K562 (cell line): ENCODE measurements at regions not wholly inside any gene's neighbourhood (a gene's known extent, or its start where the extent isn't known, plus 50 kb on each side); places are given as distances from the start of the nearest gene placed in this dataset.

Source experiments
- ATAC-seq: fragments of 200-7000 bp; cut with Tn5 transposase; 3 replicates; pipeline ENCODE4 v1.9.1; 2020; ENCODE audit warnings: moderate library complexity
- BruUV-seq: library from RNA; stranded (reverse); fragments of 400-500 nt; replicated peaks from 2 replicates; lab custom pipeline; 2021; lab: Mats Ljungman, UMichigan
- CTCF ChIA-PET: fragments of 300-600 bp; formaldehyde crosslinking; extraction: SDS; loops from one replicate; lab custom pipeline; 2021; ENCODE audit warnings: low intra/inter-chr PET ratio; lab: Yijun Ruan, JAX
- POLR2A ChIA-PET: fragments of 300-600, 350-650 bp; sonication (Branson Sonifier 250); formaldehyde crosslinking; extraction: SDS; loops from one replicate; lab custom pipeline; 2021; ENCODE audit warnings: antibody characterized with exemption, inconsistent platforms; lab: Yijun Ruan, JAX
- DNase-seq, 4 experiments: peaks; one replicate each; pipeline versions ENCODE4 v3.0.0 to v3.0.0-alpha.2; 2011 to 2018; ENCODE audit warnings: low spot score in 3 of 4, mixed read lengths in 3 of 4; ENCODE audit errors: extremely low read depth in 1 of 4
- FAIRE-seq: peaks from 2 replicates; lab custom pipeline; 2011; peaks lifted over from hg19 to GRCh38; lab: Jason Lieb, UNC
- H2AFZ ChIP-seq: 2 replicates; pipeline ENCODE4 v1.6.0; 2011; ENCODE audit warnings: low read depth, low read length, control low read depth, inconsistent platforms
- H3K27ac ChIP-seq: fragments of 200-600 bp; 3 replicates; pipeline ENCODE4 v1.8.0; 2011; ENCODE audit warnings: low read depth, mild to moderate bottlenecking, control low read depth, inconsistent platforms, low read length, moderate library complexity, mixed read lengths; ENCODE audit errors: extremely low read depth
- H3K27me3 ChIP-seq, 2 experiments: fragments of 300-600 bp in 1 of 2; 2 replicates in 1 of 2; 3 replicates in 1 of 2; pipeline versions ENCODE4 v1.6.0 to v1.8.0; 2011; ENCODE audit warnings: inconsistent platforms in 2 of 2, low read length in 2 of 2, mild to moderate bottlenecking in 1 of 2, mixed read lengths in 1 of 2, moderate library complexity in 1 of 2; ENCODE audit not compliant: control insufficient read depth in 2 of 2, insufficient read depth in 2 of 2
- H3K36me3 ChIP-seq: fragments of 300-600 bp; 3 replicates; pipeline ENCODE4 v1.8.0; 2011; ENCODE audit warnings: mild to moderate bottlenecking, low read length, inconsistent platforms; ENCODE audit not compliant: control insufficient read depth, insufficient read depth
- H3K4me1 ChIP-seq, 2 experiments: fragments of 200-600 bp in 1 of 2; replicated peaks in 1 of 2; 2 replicates in 1 of 2; 3 replicates in 1 of 2; pipeline versions ENCODE4 v1.5.1 to v1.8.0; 2011; ENCODE audit warnings: inconsistent platforms in 2 of 2, low read length in 2 of 2, mild to moderate bottlenecking in 1 of 2, mixed read lengths in 1 of 2, moderate library complexity in 1 of 2; ENCODE audit not compliant: control insufficient read depth in 2 of 2, insufficient read depth in 2 of 2
- H3K4me2 ChIP-seq: 2 replicates; pipeline ENCODE4 v1.6.1; 2011; ENCODE audit warnings: low read length, control low read depth, inconsistent platforms, mixed read lengths; ENCODE audit not compliant: insufficient read depth
- H3K4me3 ChIP-seq: fragments of 200-600 bp; sonication (generic), shearing (Covaris generic); 2 replicates; pipeline ENCODE4 v1.5.1; 2016; ENCODE audit warnings: control low read depth, inconsistent platforms
- H3K79me2 ChIP-seq: fragments of 200-600 bp; 3 replicates; pipeline ENCODE4 v1.8.0; 2011; ENCODE audit warnings: low read length, inconsistent platforms; ENCODE audit not compliant: control insufficient read depth, insufficient read depth
- H3K9ac ChIP-seq, 2 experiments: 2 replicates each; pipeline versions ENCODE4 v1.6.0 to v1.6.1; 2011; ENCODE audit warnings: low read depth in 2 of 2, low read length in 2 of 2, control low read depth in 1 of 2, inconsistent platforms in 1 of 2, mild to moderate bottlenecking in 1 of 2, mixed read lengths in 1 of 2; ENCODE audit not compliant: insufficient read depth in 1 of 2
- H3K9me1 ChIP-seq: one replicate; pipeline ENCODE4 v1.6.0; 2011; ENCODE audit warnings: inconsistent platforms, mild to moderate bottlenecking, low read length, moderate library complexity; ENCODE audit not compliant: control insufficient read depth, insufficient read depth
- H3K9me3 ChIP-seq: replicated peaks from 2 replicates; pipeline ENCODE4 v1.5.1; 2011; ENCODE audit warnings: low read depth, low read length, inconsistent platforms; ENCODE audit not compliant: control insufficient read depth, insufficient read depth
- H4K20me1 ChIP-seq: replicated peaks from 2 replicates; pipeline ENCODE4 v1.6.1; 2011; ENCODE audit warnings: low read length, inconsistent platforms, mixed read lengths; ENCODE audit not compliant: control insufficient read depth, insufficient read depth
- HDAC2 ChIP-seq: fragments of 450-650 bp; IDR thresholded peaks from 2 replicates; pipeline ENCODE4 v1.6.1; 2016; ENCODE audit warnings: mild to moderate bottlenecking
- JUN ChIP-seq, 2 experiments: sonication (generic) in 1 of 2; formaldehyde crosslinking in 1 of 2; IDR thresholded peaks; 2 replicates each; pipeline versions ENCODE4 v1.6.1 to v1.8.0; 2012 to 2022; ENCODE audit warnings: borderline replicate concordance in 2 of 2, mild to moderate bottlenecking in 2 of 2, improper control_type of control experiment in 1 of 2, low read depth in 1 of 2, low read length in 1 of 2, missing genetic modification reagents in 1 of 2
- MEIS2 ChIP-seq: fragments of 450-650 bp; IDR thresholded peaks from 2 replicates; pipeline ENCODE4 v1.6.1; 2014; ENCODE audit warnings: mild to moderate bottlenecking; ENCODE audit not compliant: partially characterized antibody
- MYC ChIP-seq, 2 experiments: fragments of 250-450 bp in 1 of 2; sonication (Bioruptor Pico) in 1 of 2; IDR thresholded peaks; 2 replicates each; pipeline versions ENCODE4 v1.5.1 to v1.6.1; 2012 to 2021; ENCODE audit warnings: low read depth in 2 of 2, borderline replicate concordance in 1 of 2, improper control_type of control experiment in 1 of 2, low read length in 1 of 2, mild to moderate bottlenecking in 1 of 2, moderate library complexity in 1 of 2
- RAD51 ChIP-seq: fragments of 450-650 bp; IDR thresholded peaks from 2 replicates; pipeline ENCODE4 v1.7.1; 2016; ENCODE audit warnings: low read depth, mild to moderate bottlenecking, borderline replicate concordance
- TCFL5 ChIP-seq: fragments of 250-450 bp; sonication (Bioruptor Pico); conservative IDR thresholded peaks from 2 replicates; pipeline ENCODE4 v1.6.1; 2021; ENCODE audit warnings: mild to moderate bottlenecking, moderate library complexity, matching md5 sums
- TFAM ChIP-seq: fragments of 250-450 bp; sonication (Bioruptor Pico); conservative IDR thresholded peaks from 2 replicates; pipeline ENCODE4 v1.5.0; 2021; ENCODE audit warnings: mild to moderate bottlenecking, moderate library complexity
- YY1 ChIP-seq, 3 experiments: IDR thresholded peaks; 2 replicates each; pipeline ENCODE4 v1.6.1; 2011; ENCODE audit warnings: low read length in 2 of 3, mild to moderate bottlenecking in 2 of 3, moderate library complexity in 2 of 3, borderline replicate concordance in 1 of 3, control low read depth in 1 of 3, low read depth in 1 of 3; ENCODE audit not compliant: insufficient read depth in 3 of 3, insufficient replicate concordance in 2 of 3, control insufficient read depth in 1 of 3, insufficient read length in 1 of 3; ENCODE audit errors: extremely low read depth in 1 of 3
- ZNF239 ChIP-seq: fragments of 250-450 bp; sonication (Bioruptor Pico); IDR thresholded peaks from 2 replicates; pipeline ENCODE4 v1.4.0; 2020; ENCODE audit warnings: mild to moderate bottlenecking
- ZNF347 ChIP-seq: fragments of 450-650 bp; formaldehyde crosslinking; IDR thresholded peaks from 2 replicates; pipeline ENCODE4 v1.4.0; 2020; ENCODE audit warnings: low read depth, mild to moderate bottlenecking, moderate library complexity
- WGBS: fragments of 100-300 bp; shearing (Covaris generic); methylation state at CpG from one replicate; pipeline ENCODE4 v1.1.6; 2016; ENCODE audit warnings: low coverage, mixed read lengths; ENCODE audit not compliant: insufficient coverage; ENCODE audit errors: missing lambda C conversion rate; 5-methylcytosine and 5-hydroxymethylcytosine counted together
- in situ Hi-C: fragments of 300-500 bp; cut with MboI; formaldehyde crosslinking; loops from 4 replicates; pipeline ENCODE4 v1.15.0; 2018; ENCODE audit warnings: inconsistent platforms, mixed read lengths
- intact Hi-C: fragments of 100-400 bp; cut with micrococcal nuclease; formaldehyde crosslinking; loops from 2 replicates; pipeline ENCODE4 v1.14.2; 2022
- TF ChIP-seq, protein P1 (sequence below): fragments of 200-800 bp; sonication (Bioruptor generic); IDR thresholded peaks from 2 replicates; pipeline ENCODE4 v1.6.1; 2017; ENCODE audit warnings: missing genetic modification characterization, missing compliant biosample characterization
- TF ChIP-seq, protein P2 (sequence below): fragments of 250-450 bp; sonication (Bioruptor Pico); IDR thresholded peaks from 2 replicates; pipeline ENCODE4 v1.8.0; 2021; ENCODE audit warnings: mild to moderate bottlenecking, moderate library complexity
- TF ChIP-seq, protein P3 (sequence below): sonication (generic); formaldehyde crosslinking; IDR thresholded peaks from 2 replicates; pipeline ENCODE4 v1.8.0; 2023; ENCODE audit warnings: missing genetic modification reagents, mild to moderate bottlenecking, borderline replicate concordance

DNA sequence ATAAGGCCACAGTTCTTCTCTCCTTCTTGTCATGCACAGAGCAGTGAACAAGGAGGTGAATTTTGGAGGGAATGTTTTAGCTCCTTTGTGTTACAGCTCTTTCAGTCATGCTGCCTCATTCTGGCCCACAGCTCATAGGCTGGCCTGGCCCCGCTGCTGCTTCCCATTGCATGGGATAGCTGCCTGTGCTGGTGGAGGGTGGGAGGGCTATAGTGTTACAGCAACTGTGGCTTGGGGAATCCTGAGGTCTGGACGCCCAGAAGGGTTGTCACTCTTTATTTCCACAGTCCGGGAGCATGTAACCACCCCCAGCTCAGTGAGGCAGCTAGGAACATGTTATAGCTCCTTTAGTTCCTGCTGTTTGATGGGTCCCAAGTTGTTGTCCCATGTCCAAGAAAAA lies 210.3 kb downstream of the AMY1C start:
- Histone ChIP-seq H2AFZ (no peak overlapping the region), H3K27ac (no peak overlapping the region), H3K9ac (no peak overlapping the region), H3K4me2 (no peak overlapping the region), H3K79me2 (no peaks in the 10 kb centered on the region), H3K9me1 (no peaks in the 10 kb centered on the region), H3K4me3 (no peak overlapping the region), H3K9me3 (no peaks in the 10 kb centered on the region), H4K20me1 (no peaks in the 10 kb centered on the region), H3K4me1 (no peaks in the 10 kb centered on the region), H3K36me3 (no peaks in the 10 kb centered on the region), H3K27me3 (no peaks in the 10 kb centered on the region)
- in situ Hi-C loops (no loop called here), intact Hi-C loops (no loop called here)
- BruUV-seq = no TSS peak
- TF ChIP-seq ZNF347 (CRISPR knock-in tag) (no peak), YY1 (IDR thresholded peaks at IDR 0.05; ENCODE audit: borderline replicate concordance in 1 of 3, control insufficient read depth in 1 of 3, extremely low read depth in 1 of 3, insufficient read depth in 3 of 3, insufficient read length in 1 of 3, insufficient replicate concordance in 2 of 3, low read depth in 1 of 3, low read length in 2 of 3) (no peak), RAD51 (no peak), TCFL5 (CRISPR knock-in tag) (no peak), HDAC2 (no peak), MEIS2 (no peak), ZNF239 (CRISPR knock-in tag) (no peak), TFAM (CRISPR knock-in tag) (no peak), MYC (IDR thresholded peaks at IDR 0.05; ENCODE audit: low read depth, low read length) (no peak), MYC (CRISPR knock-in tag; IDR thresholded peaks at IDR 0.05; ENCODE audit: borderline replicate concordance, low read depth) (no peak), JUN (IDR thresholded peaks at IDR 0.05; ENCODE audit: borderline replicate concordance, low read depth, low read length) (no peak), JUN (CRISPR knock-in tag; IDR thresholded peaks at IDR 0.05; ENCODE audit: borderline replicate concordance) (no peak)
- TF ChIP-seq, protein P1, sequence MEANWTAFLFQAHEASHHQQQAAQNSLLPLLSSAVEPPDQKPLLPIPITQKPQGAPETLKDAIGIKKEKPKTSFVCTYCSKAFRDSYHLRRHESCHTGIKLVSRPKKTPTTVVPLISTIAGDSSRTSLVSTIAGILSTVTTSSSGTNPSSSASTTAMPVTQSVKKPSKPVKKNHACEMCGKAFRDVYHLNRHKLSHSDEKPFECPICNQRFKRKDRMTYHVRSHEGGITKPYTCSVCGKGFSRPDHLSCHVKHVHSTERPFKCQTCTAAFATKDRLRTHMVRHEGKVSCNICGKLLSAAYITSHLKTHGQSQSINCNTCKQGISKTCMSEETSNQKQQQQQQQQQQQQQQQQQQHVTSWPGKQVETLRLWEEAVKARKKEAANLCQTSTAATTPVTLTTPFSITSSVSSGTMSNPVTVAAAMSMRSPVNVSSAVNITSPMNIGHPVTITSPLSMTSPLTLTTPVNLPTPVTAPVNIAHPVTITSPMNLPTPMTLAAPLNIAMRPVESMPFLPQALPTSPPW (CRISPR knock-in tag) = no peak
- TF ChIP-seq, protein P2, sequence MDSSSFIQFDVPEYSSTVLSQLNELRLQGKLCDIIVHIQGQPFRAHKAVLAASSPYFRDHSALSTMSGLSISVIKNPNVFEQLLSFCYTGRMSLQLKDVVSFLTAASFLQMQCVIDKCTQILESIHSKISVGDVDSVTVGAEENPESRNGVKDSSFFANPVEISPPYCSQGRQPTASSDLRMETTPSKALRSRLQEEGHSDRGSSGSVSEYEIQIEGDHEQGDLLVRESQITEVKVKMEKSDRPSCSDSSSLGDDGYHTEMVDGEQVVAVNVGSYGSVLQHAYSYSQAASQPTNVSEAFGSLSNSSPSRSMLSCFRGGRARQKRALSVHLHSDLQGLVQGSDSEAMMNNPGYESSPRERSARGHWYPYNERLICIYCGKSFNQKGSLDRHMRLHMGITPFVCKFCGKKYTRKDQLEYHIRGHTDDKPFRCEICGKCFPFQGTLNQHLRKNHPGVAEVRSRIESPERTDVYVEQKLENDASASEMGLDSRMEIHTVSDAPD (CRISPR knock-in tag) = no peak
- TF ChIP-seq, protein P3, sequence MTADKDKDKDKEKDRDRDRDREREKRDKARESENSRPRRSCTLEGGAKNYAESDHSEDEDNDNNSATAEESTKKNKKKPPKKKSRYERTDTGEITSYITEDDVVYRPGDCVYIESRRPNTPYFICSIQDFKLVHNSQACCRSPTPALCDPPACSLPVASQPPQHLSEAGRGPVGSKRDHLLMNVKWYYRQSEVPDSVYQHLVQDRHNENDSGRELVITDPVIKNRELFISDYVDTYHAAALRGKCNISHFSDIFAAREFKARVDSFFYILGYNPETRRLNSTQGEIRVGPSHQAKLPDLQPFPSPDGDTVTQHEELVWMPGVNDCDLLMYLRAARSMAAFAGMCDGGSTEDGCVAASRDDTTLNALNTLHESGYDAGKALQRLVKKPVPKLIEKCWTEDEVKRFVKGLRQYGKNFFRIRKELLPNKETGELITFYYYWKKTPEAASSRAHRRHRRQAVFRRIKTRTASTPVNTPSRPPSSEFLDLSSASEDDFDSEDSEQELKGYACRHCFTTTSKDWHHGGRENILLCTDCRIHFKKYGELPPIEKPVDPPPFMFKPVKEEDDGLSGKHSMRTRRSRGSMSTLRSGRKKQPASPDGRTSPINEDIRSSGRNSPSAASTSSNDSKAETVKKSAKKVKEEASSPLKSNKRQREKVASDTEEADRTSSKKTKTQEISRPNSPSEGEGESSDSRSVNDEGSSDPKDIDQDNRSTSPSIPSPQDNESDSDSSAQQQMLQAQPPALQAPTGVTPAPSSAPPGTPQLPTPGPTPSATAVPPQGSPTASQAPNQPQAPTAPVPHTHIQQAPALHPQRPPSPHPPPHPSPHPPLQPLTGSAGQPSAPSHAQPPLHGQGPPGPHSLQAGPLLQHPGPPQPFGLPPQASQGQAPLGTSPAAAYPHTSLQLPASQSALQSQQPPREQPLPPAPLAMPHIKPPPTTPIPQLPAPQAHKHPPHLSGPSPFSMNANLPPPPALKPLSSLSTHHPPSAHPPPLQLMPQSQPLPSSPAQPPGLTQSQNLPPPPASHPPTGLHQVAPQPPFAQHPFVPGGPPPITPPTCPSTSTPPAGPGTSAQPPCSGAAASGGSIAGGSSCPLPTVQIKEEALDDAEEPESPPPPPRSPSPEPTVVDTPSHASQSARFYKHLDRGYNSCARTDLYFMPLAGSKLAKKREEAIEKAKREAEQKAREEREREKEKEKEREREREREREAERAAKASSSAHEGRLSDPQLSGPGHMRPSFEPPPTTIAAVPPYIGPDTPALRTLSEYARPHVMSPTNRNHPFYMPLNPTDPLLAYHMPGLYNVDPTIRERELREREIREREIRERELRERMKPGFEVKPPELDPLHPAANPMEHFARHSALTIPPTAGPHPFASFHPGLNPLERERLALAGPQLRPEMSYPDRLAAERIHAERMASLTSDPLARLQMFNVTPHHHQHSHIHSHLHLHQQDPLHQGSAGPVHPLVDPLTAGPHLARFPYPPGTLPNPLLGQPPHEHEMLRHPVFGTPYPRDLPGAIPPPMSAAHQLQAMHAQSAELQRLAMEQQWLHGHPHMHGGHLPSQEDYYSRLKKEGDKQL = no peak
- WGBS = 0% methylated on average over 3 of the region's 3 CpGs
- CTCF ChIA-PET = no interaction called here
- POLR2A ChIA-PET = no interaction called here
- no peak for ATAC-seq
- FAIRE-seq = no peak
- no peak for DNase-seq
